Prostate gland (tissue), 2 donors: ENCODE measurements at regions not wholly inside any gene's neighbourhood (a gene's known extent, or its start where the extent isn't known, plus 50 kb on each side); places are given as distances from the start of the nearest gene placed in this dataset.

Experiments
- CTCF ChIP-seq, 4 experiments: fragments of 200-600 bp in 2 of 4; fragments of 450-650 bp in 2 of 4; sonication (generic) in 2 of 4; IDR thresholded peaks; 1 replicate in 3 of 4; 2 replicates in 1 of 4; pipeline ENCODE4 v1.5.1; 2016 to 2019; ENCODE audit warnings: antibody characterized with exemption in 4 of 4, mild to moderate bottlenecking in 2 of 4, moderate library complexity in 2 of 4
- POLR2A ChIP-seq: fragments of 450-650 bp; IDR thresholded peaks from one replicate; pipeline ENCODE4 v1.6.1; 2016; ENCODE audit warnings: antibody characterized with exemption, mild to moderate bottlenecking
- POLR2AphosphoS5 ChIP-seq: sonication (generic); formaldehyde crosslinking; IDR thresholded peaks from one replicate; pipeline ENCODE4 v1.6.1; 2017; ENCODE audit warnings: antibody characterized with exemption

GRCh38 chr21:18622383-18622782, 218.8 kb upstream of the TMPRSS15 start:
- no peak for TF ChIP-seq CTCF (IDR thresholded peaks at IDR 0.05)
- no peak for TF ChIP-seq POLR2AphosphoS5
- TF ChIP-seq POLR2A = no peak
